ENCODE measurements at regions not wholly inside any gene's neighbourhood (a gene's known extent, or its start where the extent isn't known, plus 50 kb on each side); places are given as distances from the start of the nearest gene placed in this dataset.
"Not testable (repeated sequence)": the region's sequence is repeated elsewhere in the genome, so short reads cannot be mapped to it uniquely, and the experiment has no call there.

- DNase-seq: no peak
These were observed 130.8 kb upstream of the PCDH20 start for GRCh38 chr13:61546413-61546812.

- DNase-seq: no peak
These were observed 120.8 kb upstream of the PCDH20 start for GRCh38 chr13:61536433-61536832.

- no peak for DNase-seq
These were observed 115.9 kb upstream of the PCDH20 start for GRCh38 chr13:61531383-61532065.

- DNase-seq: not testable (repeated sequence)
These were observed 103.6 kb upstream of the PCDH20 start for GRCh38 chr13:61519214-61519613.

- no peak for DNase-seq
These were observed 93.3 kb upstream of the PCDH20 start for GRCh38 chr13:61508936-61509335.

GRCh38 chr13:61500176-61500575 lies 84.5 kb upstream of the PCDH20 start:
- no peak for DNase-seq

GRCh38 chr13:61495648-61496047 lies 80.0 kb upstream of the PCDH20 start:
- no peak for DNase-seq

- not testable (repeated sequence) for DNase-seq
These were observed 77.9 kb upstream of the PCDH20 start for GRCh38 chr13:61493556-61493955.

GRCh38 chr13:61486496-61486895 lies 70.8 kb upstream of the PCDH20 start:
- no peak for DNase-seq

GRCh38 chr13:61485128-61485765 lies 69.6 kb upstream of the PCDH20 start:
- no peak for DNase-seq

GRCh38 chr13:61477619-61478018 lies 62.0 kb upstream of the PCDH20 start:
- DNase-seq: no peak

GRCh38 chr13:61470786-61471185 lies 55.1 kb upstream of the PCDH20 start:
- no peak for DNase-seq

- no peak for DNase-seq
These were observed 50.6 kb upstream of the PCDH20 start for GRCh38 chr13:61466280-61466679.
